Omental fat pad (tissue), 3 donors: ENCODE measurements at regions not wholly inside any gene's neighbourhood (a gene's known extent, or its start where the extent isn't known, plus 50 kb on each side); places are given as distances from the start of the nearest gene placed in this dataset.

Experiments
- ATAC-seq: fragments of 150-250 bp; one replicate; pipeline ENCODE4 v1.9.1; 2016; ENCODE audit warnings: mild to moderate bottlenecking, moderate library complexity; ENCODE audit not compliant: low FRiP score
- DNase-seq: peaks from one replicate; pipeline ENCODE4 v3.0.0-alpha.2; 2019; ENCODE audit warnings: low spot score
- TF ChIP-seq, protein P1 (sequence below), 3 donors: fragments of 450-650 bp; IDR thresholded peaks; one replicate each; pipeline ENCODE4 v1.5.1; 2016 to 2017; ENCODE audit warnings: antibody characterized with exemption in 3 of 3, mild to moderate bottlenecking in 3 of 3, moderate library complexity in 2 of 3

DNA sequence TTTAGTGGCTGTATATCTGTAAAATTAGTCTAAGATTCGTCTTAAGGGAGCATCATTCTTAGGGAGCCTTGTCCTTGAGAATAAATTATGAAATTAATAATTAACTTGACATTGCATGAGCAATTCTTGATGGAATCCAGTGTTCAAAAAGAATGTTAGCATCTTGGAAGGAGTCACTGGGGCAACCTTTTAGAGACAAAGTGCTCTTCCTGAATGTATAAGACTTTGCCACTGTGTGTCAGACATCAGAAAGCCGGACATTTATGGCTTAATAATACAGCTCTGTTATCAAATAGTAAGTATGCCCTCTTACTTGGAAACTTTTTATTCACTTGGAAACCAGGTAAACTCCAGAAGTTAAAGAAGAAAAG lies 83.3 kb downstream of the CCER1 start:
- TF ChIP-seq, protein P1, sequence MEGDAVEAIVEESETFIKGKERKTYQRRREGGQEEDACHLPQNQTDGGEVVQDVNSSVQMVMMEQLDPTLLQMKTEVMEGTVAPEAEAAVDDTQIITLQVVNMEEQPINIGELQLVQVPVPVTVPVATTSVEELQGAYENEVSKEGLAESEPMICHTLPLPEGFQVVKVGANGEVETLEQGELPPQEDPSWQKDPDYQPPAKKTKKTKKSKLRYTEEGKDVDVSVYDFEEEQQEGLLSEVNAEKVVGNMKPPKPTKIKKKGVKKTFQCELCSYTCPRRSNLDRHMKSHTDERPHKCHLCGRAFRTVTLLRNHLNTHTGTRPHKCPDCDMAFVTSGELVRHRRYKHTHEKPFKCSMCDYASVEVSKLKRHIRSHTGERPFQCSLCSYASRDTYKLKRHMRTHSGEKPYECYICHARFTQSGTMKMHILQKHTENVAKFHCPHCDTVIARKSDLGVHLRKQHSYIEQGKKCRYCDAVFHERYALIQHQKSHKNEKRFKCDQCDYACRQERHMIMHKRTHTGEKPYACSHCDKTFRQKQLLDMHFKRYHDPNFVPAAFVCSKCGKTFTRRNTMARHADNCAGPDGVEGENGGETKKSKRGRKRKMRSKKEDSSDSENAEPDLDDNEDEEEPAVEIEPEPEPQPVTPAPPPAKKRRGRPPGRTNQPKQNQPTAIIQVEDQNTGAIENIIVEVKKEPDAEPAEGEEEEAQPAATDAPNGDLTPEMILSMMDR (IDR thresholded peaks at IDR 0.05) = no peak
- ATAC-seq (no peak), DNase-seq (no peak)

DNA sequence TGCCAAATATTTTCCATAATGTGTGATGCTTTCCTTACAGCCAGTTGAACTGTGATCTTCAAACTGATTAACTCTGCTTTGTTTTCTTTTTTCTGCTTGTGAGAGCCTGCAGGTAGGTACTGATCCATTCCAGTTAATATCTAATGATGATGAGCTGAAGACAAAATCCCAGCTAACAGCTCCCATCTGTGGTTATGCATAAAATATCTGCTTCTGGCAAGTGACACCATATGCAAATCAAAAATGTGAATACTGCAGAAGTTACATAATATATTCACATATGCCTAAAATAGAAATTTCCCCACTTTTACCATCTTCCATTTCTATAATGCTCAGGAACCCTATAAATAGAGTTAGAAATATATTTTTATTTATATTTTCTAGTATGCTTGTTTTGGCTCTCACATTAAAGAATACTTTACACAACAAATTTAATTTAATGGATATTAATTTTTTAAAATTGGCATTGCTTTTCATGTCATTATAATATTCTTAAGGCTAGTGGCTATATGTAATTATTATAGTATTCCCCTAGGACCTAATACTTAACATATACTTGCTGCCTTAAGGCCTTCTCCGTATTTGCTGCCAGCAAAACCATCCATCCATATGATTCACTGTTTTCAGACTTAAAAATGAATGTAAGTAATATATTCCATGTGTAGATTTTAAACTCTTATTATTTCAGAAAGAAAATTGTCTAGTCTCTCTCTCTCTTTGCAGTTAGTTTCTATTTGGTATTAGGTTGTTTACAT lies 83.8 kb downstream of the CCER1 start:
- ATAC-seq (no peak), DNase-seq (no peak)
- TF ChIP-seq, protein P1 (IDR thresholded peaks at IDR 0.05) = no peak

DNA sequence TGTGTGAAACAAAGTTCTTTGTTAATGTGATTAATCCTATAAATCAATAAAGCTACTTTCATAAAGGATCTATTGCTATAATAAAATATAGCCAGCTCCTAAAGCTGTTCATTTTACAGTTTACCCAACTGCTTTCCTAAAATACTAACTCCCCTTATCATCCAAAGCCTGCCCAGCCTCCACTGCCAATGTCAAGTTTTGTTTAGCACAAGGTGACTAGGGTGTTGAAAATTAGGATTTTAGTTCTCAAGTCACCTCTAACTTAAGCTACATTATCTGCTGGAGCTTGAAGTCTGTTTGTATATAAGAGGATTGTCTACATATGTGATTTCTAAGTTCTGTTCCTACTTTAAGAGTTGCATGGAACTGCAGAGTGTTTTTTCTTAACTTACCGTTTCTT lies 86.3 kb downstream of the CCER1 start:
- no peak for DNase-seq
- TF ChIP-seq, protein P1 (IDR thresholded peaks at IDR 0.05) = no peak
- ATAC-seq = no peak

DNA sequence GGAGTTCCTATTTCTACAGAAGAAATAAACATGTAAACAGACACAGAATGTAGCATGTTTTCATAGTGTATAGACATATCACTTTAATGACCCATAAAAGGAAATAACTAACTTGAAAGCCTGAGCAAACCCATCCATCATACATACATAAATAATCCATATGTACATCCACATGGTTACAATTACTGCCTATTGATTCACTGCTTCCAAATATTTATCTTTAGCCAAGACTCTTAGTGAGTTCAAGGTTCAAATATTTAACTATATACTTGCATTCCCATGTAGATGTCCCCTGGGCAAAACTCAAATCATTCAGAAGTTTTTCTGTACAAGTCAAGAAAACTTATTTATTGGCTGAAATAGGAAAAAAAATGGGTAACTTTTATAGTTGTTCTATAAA lies 95.4 kb downstream of the CCER1 start:
- DNase-seq = no peak
- ATAC-seq = no peak
- TF ChIP-seq, protein P1 (IDR thresholded peaks at IDR 0.05) = no peak

DNA sequence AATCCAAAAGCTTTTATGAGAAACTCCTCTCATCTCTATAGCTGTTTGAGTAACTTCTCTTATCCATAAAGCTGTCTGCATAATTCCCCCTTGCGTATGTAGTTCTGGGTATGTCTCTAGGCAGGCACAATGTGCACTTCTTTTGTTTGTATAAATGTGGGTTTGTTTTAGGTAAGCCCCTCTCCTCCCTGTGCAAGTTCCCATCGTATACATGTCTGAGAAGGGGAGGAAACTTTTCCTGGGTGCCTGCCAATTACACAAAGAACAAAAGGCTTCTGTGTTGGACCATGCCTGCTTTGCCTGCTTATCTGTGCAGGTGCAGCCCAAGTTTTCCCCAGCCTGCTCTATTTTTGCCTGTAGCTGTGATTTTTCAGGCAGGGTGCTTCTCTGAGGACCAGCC lies 96.7 kb downstream of the CCER1 start:
- DNase-seq = no peak
- no peak for ATAC-seq
- TF ChIP-seq, protein P1 (IDR thresholded peaks at IDR 0.05) = no peak

DNA sequence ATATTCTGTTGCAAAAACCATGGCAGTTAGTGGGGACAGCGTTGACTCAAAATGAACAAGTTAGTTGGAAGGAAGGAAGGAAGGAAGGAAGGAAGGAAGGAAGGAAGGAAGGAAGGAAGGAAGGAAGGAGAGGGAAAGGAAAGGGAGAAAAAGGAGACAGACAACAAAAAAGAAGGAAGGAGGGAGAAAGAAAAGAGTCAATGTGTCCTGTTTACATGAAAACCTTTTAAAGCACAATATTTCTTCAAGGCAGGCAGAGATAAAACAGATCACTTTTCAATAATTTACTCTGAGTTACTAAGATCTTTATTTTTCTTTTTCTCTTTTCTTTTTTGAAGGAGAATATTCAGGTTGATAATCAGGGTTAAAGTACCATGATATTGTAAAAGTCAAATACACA lies 99.4 kb downstream of the CCER1 start:
- DNase-seq = no peak
- TF ChIP-seq, protein P1 (IDR thresholded peaks at IDR 0.05) = no peak
- no peak for ATAC-seq

DNA sequence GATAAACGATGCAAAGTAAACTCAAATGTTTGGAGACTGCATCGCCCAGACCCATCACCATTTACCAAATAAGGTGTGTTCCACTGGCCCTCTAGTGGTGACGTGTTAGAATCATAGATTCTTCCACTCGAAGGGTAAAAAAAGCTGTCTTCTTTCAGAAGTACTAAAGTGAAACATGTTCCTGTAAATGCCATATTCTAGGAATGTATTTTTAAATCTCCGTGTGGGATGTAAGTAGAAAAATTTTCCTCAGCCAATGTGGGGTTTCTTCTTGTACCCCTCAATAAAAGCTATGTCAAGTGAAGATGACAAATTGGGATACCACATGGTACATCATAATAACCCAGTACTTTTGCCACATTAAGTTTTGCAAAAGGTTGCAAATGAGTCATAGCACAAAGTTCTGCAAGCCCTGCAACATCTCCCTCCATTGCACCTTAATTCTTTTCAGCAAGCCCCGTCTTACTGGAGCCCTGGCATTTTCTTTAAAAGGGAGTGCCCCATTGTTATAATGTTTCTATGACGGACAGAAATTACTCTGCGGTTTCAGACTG lies 100.8 kb downstream of the CCER1 start:
- DNase-seq (no peak), ATAC-seq (peak; percentile 48)
- TF ChIP-seq, protein P1 (IDR thresholded peaks at IDR 0.05) = no peak
